Endothelial cell of umbilical vein (primary cell): ENCODE measurements at regions not wholly inside any gene's neighbourhood (a gene's known extent, or its start where the extent isn't known, plus 50 kb on each side); places are given as distances from the start of the nearest gene placed in this dataset.

Experiments
- BruUV-seq: library from RNA; stranded (reverse); fragments of 400-500 nt; replicated peaks from 2 replicates; lab custom pipeline; 2021; lab: Mats Ljungman, UMichigan
- CTCF ChIA-PET: fragments of 300-600, 350-600 bp; sonication (Branson Sonifier 250); formaldehyde crosslinking; loops from one replicate; lab custom pipeline; 2021; ENCODE audit warnings: antibody characterized with exemption, inconsistent platforms; lab: Charles Lee
- POLR2A ChIA-PET: fragments of 300-600, 350-600 bp; sonication (Branson Sonifier 250); formaldehyde crosslinking; loops from one replicate; lab custom pipeline; 2021; ENCODE audit warnings: antibody characterized with exemption, inconsistent platforms; lab: Charles Lee
- DNase-seq: peaks from one replicate; pipeline ENCODE4 v3.0.0-alpha.2; 2011; ENCODE audit warnings: low read depth, low spot score
- FAIRE-seq: peaks from 2 replicates; lab custom pipeline; 2011; peaks lifted over from hg19 to GRCh38; lab: Jason Lieb, UNC
- H2AFZ ChIP-seq: 2 replicates; pipeline ENCODE4 v1.6.0; 2012; ENCODE audit warnings: low read depth, low read length, control low read depth, inconsistent platforms
- H3K27ac ChIP-seq: 2 replicates; pipeline ENCODE4 v1.5.1; 2011; ENCODE audit warnings: low read depth, mild to moderate bottlenecking, control low read depth, low read length, moderate library complexity; ENCODE audit not compliant: insufficient read depth
- H3K27me3 ChIP-seq, 2 experiments: 2 replicates each; pipeline versions ENCODE4 v1.6.0 to v1.6.1; 2011; ENCODE audit warnings: low read length in 2 of 2, mixed read lengths in 1 of 2; ENCODE audit not compliant: control insufficient read depth in 2 of 2, insufficient read depth in 2 of 2
- H3K36me3 ChIP-seq, 2 experiments: 2 replicates in 1 of 2; 3 replicates in 1 of 2; pipeline ENCODE4 v1.5.1; 2011; ENCODE audit warnings: low read length in 2 of 2, mild to moderate bottlenecking in 1 of 2, moderate library complexity in 1 of 2; ENCODE audit not compliant: control insufficient read depth in 2 of 2, insufficient read depth in 2 of 2; ENCODE audit errors: extremely low read depth in 1 of 2
- H3K4me1 ChIP-seq: 3 replicates; pipeline ENCODE4 v1.5.1; 2011; ENCODE audit warnings: mild to moderate bottlenecking, low read length; ENCODE audit not compliant: control insufficient read depth, insufficient read depth; ENCODE audit errors: extremely low read depth
- H3K4me2 ChIP-seq: 2 replicates; pipeline ENCODE4 v1.6.1; 2011; ENCODE audit warnings: low read length, control low read depth, mixed read lengths; ENCODE audit not compliant: insufficient read depth
- H3K4me3 ChIP-seq, 3 experiments: fragments of 200-600 bp in 1 of 3; sonication (generic), shearing (Covaris generic) in 1 of 3; replicated peaks in 1 of 3; 2 replicates each; pipeline ENCODE4 v1.5.1; 2011 to 2016; ENCODE audit warnings: control low read depth in 3 of 3, low read length in 3 of 3, mild to moderate bottlenecking in 2 of 3, inconsistent platforms in 1 of 3, low read depth in 1 of 3, moderate library complexity in 1 of 3; ENCODE audit not compliant: insufficient read depth in 1 of 3
- H3K79me2 ChIP-seq: 2 replicates; pipeline ENCODE4 v1.6.0; 2012; ENCODE audit warnings: low read length, inconsistent platforms; ENCODE audit not compliant: control insufficient read depth, insufficient read depth
- H3K9ac ChIP-seq: replicated peaks from 2 replicates; pipeline ENCODE3; 2011; ENCODE audit warnings: low read length, control low read depth; ENCODE audit not compliant: insufficient read depth; ENCODE audit errors: extremely low read depth
- H3K9me1 ChIP-seq: replicated peaks from 3 replicates; pipeline ENCODE4 v1.6.0; 2011; ENCODE audit warnings: mild to moderate bottlenecking, low read length; ENCODE audit not compliant: control insufficient read depth, insufficient read depth; ENCODE audit errors: extremely low read depth
- H3K9me3 ChIP-seq: replicated peaks from 2 replicates; pipeline ENCODE4 v1.5.1; 2012; ENCODE audit warnings: low read length, inconsistent platforms; ENCODE audit not compliant: control insufficient read depth, insufficient read depth
- H4K20me1 ChIP-seq: replicated peaks from 2 replicates; pipeline ENCODE3; 2011; ENCODE audit warnings: mild to moderate bottlenecking, low read length; ENCODE audit not compliant: control insufficient read depth, insufficient read depth; ENCODE audit errors: extremely low read depth
- EZH2 ChIP-seq: IDR thresholded peaks from 2 replicates; pipeline ENCODE4 v1.6.1; 2012; ENCODE audit warnings: borderline replicate concordance, low read depth, mild to moderate bottlenecking, moderate library complexity, low read length, inconsistent platforms; ENCODE audit not compliant: severe bottlenecking
- FOS ChIP-seq: IDR thresholded peaks from 2 replicates; pipeline ENCODE4 v1.6.1; 2011; ENCODE audit warnings: mild to moderate bottlenecking, low read length, moderate library complexity, borderline replicate concordance; ENCODE audit not compliant: insufficient read depth
- GATA2 ChIP-seq: IDR thresholded peaks from 2 replicates; pipeline ENCODE4 v1.7.0; 2011; ENCODE audit warnings: low read depth, mild to moderate bottlenecking, moderate library complexity, mixed read lengths, low read length; ENCODE audit not compliant: insufficient read length, insufficient read depth
- JUN ChIP-seq: IDR thresholded peaks from 2 replicates; pipeline ENCODE4 v1.6.1; 2011; ENCODE audit warnings: borderline replicate concordance, low read depth; ENCODE audit not compliant: insufficient read length, insufficient read depth
- MYC ChIP-seq: IDR thresholded peaks from one replicate; pipeline ENCODE4 v1.6.1; 2011; ENCODE audit warnings: mild to moderate bottlenecking, low read depth, low read length
- POLR2A ChIP-seq: IDR thresholded peaks from 2 replicates; pipeline ENCODE4 v1.6.1; 2012; ENCODE audit warnings: low read depth, mild to moderate bottlenecking, control low read depth, low read length
- POLR2AphosphoS5 ChIP-seq: IDR thresholded peaks from 2 replicates; pipeline ENCODE4 v1.6.1; 2012; ENCODE audit warnings: low read depth, mild to moderate bottlenecking, control low read depth, low read length, moderate library complexity; ENCODE audit not compliant: insufficient read depth
- dilution Hi-C: fragments of 300-500 bp; cut with MboI; formaldehyde crosslinking; loops from one replicate; pipeline ENCODE4 v1.15.0; 2019; ENCODE audit warnings: low sequenced_read_pairs; ENCODE audit not compliant: extremely low pct_ligation_motif_present
- intact Hi-C: fragments of 100-400 bp; cut with micrococcal nuclease; formaldehyde crosslinking; loops from one replicate; pipeline ENCODE4 v1.10.0; 2022
- TF ChIP-seq, protein P1 (sequence below): IDR thresholded peaks from 2 replicates; pipeline ENCODE4 v1.6.1; 2011; ENCODE audit not compliant: insufficient read depth, insufficient read length
- TF ChIP-seq, protein P2 (sequence below), 2 donors: IDR thresholded peaks; 1 replicate in 1 of 2; 2 replicates in 1 of 2; pipeline ENCODE4 v1.5.1; 2011; ENCODE audit warnings: low read length in 2 of 2, mild to moderate bottlenecking in 2 of 2, moderate library complexity in 2 of 2, control low read depth in 1 of 2, inconsistent platforms in 1 of 2, low read depth in 1 of 2; ENCODE audit not compliant: insufficient read depth in 1 of 2; ENCODE audit errors: extremely low read depth in 1 of 2

DNA sequence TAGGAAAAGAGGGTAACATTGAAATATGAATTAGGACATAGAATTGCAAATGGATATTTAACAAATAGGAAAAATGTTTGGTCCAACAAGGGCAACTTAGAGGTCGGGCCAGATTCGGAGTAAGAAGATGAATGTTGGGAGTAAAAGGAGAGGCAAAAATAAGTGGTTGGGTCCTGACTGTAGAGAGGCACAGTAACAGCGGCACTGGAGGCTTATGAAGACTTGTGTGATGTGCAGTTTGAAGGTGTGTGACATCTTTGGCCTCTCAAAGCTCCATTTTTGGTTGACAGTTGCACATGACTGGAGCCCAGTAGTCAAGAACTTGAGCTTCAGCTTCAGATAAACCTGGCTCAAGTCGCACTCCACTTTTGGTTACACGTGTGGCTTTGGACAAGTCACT is 109.9 kb upstream of the PAXBP1 start:
- H4K20me1 ChIP-seq = no peaks in the 10 kb centered on the region
- no peaks in the 10 kb centered on the region for H3K36me3 ChIP-seq
- no peaks in the 10 kb centered on the region for H3K79me2 ChIP-seq
- H3K9me1 ChIP-seq = no peaks in the 10 kb centered on the region
- FAIRE-seq = no peak
- no peak overlapping the region for H3K4me3 ChIP-seq
- intact Hi-C loops = no loop called here
- no peak for DNase-seq
- no peaks in the 10 kb centered on the region for H3K4me1 ChIP-seq
- H3K4me2 ChIP-seq = no peak overlapping the region
- ChIA-PET CTCF (interaction anchor here (1.5 kb wide), 1 partner anchor 36 kb away, joined by 3 read pairs; no protein-coding TSS in a partner anchor), POLR2A (no interaction called here)
- dilution Hi-C loops = no loop called here
- BruUV-seq = no TSS peak
- peaks cover 3 to 11% of the 10 kb centered on the region in 2 experiments for H3K27me3 ChIP-seq
- no peak overlapping the region for H2AFZ ChIP-seq
- TF ChIP-seq, protein P1, sequence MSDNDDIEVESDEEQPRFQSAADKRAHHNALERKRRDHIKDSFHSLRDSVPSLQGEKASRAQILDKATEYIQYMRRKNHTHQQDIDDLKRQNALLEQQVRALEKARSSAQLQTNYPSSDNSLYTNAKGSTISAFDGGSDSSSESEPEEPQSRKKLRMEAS = no peak
- TF ChIP-seq GATA2 (no peak), POLR2AphosphoS5 (no peak), POLR2A (no peak), JUN (no peak), FOS (no peak), EZH2 (no peak), MYC (no peak)
- TF ChIP-seq, protein P2, sequence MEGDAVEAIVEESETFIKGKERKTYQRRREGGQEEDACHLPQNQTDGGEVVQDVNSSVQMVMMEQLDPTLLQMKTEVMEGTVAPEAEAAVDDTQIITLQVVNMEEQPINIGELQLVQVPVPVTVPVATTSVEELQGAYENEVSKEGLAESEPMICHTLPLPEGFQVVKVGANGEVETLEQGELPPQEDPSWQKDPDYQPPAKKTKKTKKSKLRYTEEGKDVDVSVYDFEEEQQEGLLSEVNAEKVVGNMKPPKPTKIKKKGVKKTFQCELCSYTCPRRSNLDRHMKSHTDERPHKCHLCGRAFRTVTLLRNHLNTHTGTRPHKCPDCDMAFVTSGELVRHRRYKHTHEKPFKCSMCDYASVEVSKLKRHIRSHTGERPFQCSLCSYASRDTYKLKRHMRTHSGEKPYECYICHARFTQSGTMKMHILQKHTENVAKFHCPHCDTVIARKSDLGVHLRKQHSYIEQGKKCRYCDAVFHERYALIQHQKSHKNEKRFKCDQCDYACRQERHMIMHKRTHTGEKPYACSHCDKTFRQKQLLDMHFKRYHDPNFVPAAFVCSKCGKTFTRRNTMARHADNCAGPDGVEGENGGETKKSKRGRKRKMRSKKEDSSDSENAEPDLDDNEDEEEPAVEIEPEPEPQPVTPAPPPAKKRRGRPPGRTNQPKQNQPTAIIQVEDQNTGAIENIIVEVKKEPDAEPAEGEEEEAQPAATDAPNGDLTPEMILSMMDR (IDR thresholded peaks at IDR 0.05; ENCODE audit: extremely low read depth in 1 of 2, insufficient read depth in 1 of 2, low read depth in 1 of 2, low read length in 2 of 2) = no peak
- no peak overlapping the region for H3K9ac ChIP-seq
- no peak overlapping the region for H3K27ac ChIP-seq
- H3K9me3 ChIP-seq = no peaks in the 10 kb centered on the region
